WERI-Rb-1 (cell line): ENCODE measurements at regions not wholly inside any gene's neighbourhood (a gene's known extent, or its start where the extent isn't known, plus 50 kb on each side); places are given as distances from the start of the nearest gene placed in this dataset.

Experiments used
- DNase-seq: peaks from one replicate; pipeline ENCODE4 v3.0.0-alpha.2; 2020
- H3K27ac ChIP-seq: fragments of 250-450 bp; sonication (Bioruptor Pico); 2 replicates; pipeline ENCODE4 v1.5.1; 2020; ENCODE audit warnings: mild to moderate bottlenecking, moderate library complexity
- H3K27me3 ChIP-seq: fragments of 250-450 bp; sonication (Bioruptor Pico); 2 replicates; pipeline ENCODE4 v1.5.1; 2021; ENCODE audit warnings: mild to moderate bottlenecking, low read depth, moderate library complexity; ENCODE audit not compliant: insufficient read depth, severe bottlenecking
- H3K36me3 ChIP-seq: fragments of 250-450 bp; sonication (Bioruptor Pico); 2 replicates; pipeline ENCODE4 v1.5.1; 2020; ENCODE audit warnings: mild to moderate bottlenecking, moderate library complexity
- H3K4me3 ChIP-seq: 2 replicates; pipeline ENCODE4 v1.5.1; 2011; ENCODE audit warnings: low read depth, mild to moderate bottlenecking, control low read depth, low read length
- H3K9me3 ChIP-seq: fragments of 250-450 bp; sonication (Bioruptor Pico); 2 replicates; pipeline ENCODE4 v1.5.1; 2021; ENCODE audit warnings: mild to moderate bottlenecking, moderate library complexity; ENCODE audit not compliant: severe bottlenecking
- TF ChIP-seq, protein P1 (sequence below): IDR thresholded peaks from 2 replicates; pipeline ENCODE4 v1.5.1; 2011; ENCODE audit warnings: low read depth, mild to moderate bottlenecking, control low read depth, inconsistent platforms, low read length

DNA sequence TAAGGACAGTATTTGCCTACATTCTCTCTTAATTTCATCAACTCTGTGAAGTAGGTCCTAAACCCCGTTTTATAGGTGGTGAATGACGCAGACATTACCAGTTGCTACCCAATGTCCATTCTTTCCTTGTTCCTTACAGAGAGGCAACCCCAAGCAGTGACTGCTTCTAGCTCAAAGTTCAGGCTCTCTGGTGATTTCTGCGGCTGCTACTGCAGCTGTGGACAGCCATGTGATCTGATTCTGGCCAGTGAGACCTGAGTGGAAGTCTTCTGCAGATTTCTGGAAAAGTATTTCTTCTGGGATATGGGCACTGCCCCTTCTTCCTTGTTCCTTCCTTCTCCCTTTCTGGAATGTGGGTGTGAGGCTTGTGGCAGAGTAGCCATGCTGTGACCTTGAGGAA, 82.9 kb downstream of the ARF6 start:
- Histone ChIP-seq H3K9me3 (no peaks in the 10 kb centered on the region), H3K27ac (no peak overlapping the region), H3K4me3 (no peak overlapping the region), H3K27me3 (no peaks in the 10 kb centered on the region), H3K36me3 (no peaks in the 10 kb centered on the region)
- TF ChIP-seq, protein P1, sequence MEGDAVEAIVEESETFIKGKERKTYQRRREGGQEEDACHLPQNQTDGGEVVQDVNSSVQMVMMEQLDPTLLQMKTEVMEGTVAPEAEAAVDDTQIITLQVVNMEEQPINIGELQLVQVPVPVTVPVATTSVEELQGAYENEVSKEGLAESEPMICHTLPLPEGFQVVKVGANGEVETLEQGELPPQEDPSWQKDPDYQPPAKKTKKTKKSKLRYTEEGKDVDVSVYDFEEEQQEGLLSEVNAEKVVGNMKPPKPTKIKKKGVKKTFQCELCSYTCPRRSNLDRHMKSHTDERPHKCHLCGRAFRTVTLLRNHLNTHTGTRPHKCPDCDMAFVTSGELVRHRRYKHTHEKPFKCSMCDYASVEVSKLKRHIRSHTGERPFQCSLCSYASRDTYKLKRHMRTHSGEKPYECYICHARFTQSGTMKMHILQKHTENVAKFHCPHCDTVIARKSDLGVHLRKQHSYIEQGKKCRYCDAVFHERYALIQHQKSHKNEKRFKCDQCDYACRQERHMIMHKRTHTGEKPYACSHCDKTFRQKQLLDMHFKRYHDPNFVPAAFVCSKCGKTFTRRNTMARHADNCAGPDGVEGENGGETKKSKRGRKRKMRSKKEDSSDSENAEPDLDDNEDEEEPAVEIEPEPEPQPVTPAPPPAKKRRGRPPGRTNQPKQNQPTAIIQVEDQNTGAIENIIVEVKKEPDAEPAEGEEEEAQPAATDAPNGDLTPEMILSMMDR: no peak
- DNase-seq: no peak

DNA sequence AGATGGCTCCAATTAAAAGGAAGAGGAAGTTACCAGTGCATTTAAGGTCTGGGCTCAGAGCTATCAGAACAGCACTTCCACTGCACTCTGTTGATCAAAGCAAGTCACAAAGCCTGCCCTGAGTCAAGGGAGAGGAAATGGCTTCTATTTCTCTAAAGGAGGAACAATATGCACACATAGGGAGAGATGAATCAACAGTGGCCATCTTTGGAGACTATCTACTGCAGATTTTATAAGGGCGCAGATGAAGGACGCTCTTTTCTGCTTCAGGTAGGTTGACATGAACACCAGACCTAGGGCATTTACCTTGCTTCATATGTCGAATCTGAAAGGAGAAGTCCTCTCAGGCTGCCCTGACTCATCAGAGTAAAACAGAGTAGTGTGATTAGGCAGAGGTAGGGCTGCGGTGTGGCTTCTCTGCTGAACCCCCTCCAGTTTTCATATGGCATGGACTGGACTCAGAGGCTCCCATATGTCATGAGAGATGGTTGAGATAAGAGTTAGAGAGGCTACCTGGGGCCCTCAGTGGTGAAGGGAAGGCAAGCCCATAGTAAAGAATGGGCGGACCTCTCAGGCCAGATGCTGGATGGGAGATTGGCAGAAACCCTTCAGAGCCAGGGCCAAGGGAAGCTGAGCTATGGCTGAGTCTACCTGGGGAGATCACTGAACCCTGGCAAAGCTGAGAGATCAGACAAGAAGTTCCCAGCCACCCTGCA, 84.4 kb downstream of the ARF6 start:
- no peak for DNase-seq
- no peak overlapping the region for H3K4me3 ChIP-seq
- H3K9me3 ChIP-seq: no peaks in the 10 kb centered on the region
- no peak overlapping the region for H3K27ac ChIP-seq
- H3K36me3 ChIP-seq: no peaks in the 10 kb centered on the region
- no peaks in the 10 kb centered on the region for H3K27me3 ChIP-seq
- TF ChIP-seq, protein P1: no peak

DNA sequence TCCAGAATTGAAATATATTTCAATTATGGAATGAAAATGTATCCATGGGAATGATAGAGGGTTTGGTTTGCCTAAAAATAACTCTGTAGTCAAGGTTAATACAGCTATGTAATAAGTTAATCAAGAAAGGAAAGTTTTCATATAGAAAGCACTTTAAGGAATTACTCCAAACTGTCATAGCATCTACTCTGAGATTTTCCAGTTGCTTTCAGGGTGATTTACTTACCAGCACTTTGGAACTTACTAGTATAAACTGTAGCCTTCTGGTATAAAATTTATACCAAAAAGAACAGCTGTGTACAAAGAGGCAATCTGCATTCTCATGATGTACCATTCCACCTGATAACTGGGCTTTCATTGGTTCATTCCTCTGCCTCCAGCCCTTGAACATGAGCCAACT, 87.1 kb downstream of the ARF6 start:
- no peak for DNase-seq
- no peaks in the 10 kb centered on the region for H3K36me3 ChIP-seq
- no peak overlapping the region for H3K27ac ChIP-seq
- no peak overlapping the region for H3K4me3 ChIP-seq
- TF ChIP-seq, protein P1: no peak
- H3K9me3 ChIP-seq: no peaks in the 10 kb centered on the region
- H3K27me3 ChIP-seq: no peaks in the 10 kb centered on the region

DNA sequence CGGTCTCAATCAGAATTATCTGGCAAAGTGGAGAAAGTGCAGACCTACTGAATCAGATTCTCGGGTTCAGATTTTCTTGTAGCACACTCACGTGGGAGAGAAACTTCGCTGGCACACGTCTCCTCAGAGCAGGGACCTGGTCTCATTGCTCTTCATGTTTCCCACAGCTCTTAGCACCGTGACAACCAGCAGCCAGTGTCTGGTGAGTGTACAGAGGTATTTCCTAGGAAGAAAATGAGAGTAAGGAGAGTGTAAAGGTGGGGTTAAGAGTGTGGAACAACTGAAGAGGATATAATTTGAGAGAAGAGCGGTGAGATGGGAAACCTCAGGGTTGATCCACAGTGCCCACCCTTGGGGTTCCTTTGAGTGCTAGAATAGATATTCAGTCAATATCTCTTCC, 89.2 kb downstream of the ARF6 start:
- TF ChIP-seq, protein P1: no peak
- Histone ChIP-seq H3K36me3 (no peaks in the 10 kb centered on the region), H3K27ac (no peak overlapping the region), H3K9me3 (no peaks in the 10 kb centered on the region), H3K27me3 (no peaks in the 10 kb centered on the region), H3K4me3 (no peak overlapping the region)
- no peak for DNase-seq

DNA sequence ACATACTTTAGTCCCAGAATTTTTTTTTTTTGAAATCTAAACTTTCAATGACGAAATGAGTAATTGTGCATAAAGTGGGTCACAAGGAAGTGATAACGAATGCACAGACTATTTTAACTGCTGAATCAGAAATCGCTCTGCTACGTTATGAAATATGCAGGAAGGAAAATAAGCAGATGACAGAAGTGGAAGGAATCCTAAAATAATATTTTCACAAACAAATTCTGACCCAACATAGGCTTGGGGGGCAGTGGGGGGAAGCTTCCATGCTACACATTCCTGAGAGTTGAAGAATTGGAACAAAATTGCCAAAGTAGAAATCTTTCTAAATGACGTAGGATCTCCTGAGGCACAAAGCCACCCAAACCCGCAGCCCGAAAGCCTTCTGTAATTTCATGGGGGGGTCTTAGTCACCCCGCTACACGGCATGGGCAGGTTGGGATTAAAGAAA, 89.6 kb downstream of the ARF6 start:
- TF ChIP-seq, protein P1: no peak
- H3K9me3 ChIP-seq: no peaks in the 10 kb centered on the region
- H3K36me3 ChIP-seq: no peaks in the 10 kb centered on the region
- H3K27me3 ChIP-seq: no peaks in the 10 kb centered on the region
- no peak overlapping the region for H3K4me3 ChIP-seq
- no peak for DNase-seq
- H3K27ac ChIP-seq: no peak overlapping the region

DNA sequence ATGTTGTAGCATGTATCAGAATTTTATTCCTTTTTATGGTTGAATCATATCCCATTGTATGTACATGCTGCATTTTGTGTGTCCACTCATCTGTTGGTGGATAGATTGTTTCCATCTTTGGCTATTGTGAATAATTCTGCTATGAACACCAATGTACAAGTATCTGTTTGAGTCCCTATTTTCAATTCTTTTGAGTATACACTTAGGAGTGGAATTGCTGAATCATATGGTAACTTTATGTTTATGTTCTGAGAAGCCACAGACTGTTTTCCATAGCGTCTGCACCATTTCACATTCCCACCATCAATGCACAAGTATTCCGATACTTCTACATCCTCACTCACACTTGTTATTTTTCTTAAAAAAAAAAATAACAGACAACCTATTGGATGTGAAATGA, 91.5 kb downstream of the ARF6 start:
- Histone ChIP-seq H3K4me3 (no peak overlapping the region), H3K27ac (no peak overlapping the region), H3K36me3 (no peaks in the 10 kb centered on the region), H3K9me3 (no peaks in the 10 kb centered on the region), H3K27me3 (no peaks in the 10 kb centered on the region)
- TF ChIP-seq, protein P1: no peak
- no peak for DNase-seq
